Uterus (tissue), 2 donors: ENCODE measurements at regions not wholly inside any gene's neighbourhood (a gene's known extent, or its start where the extent isn't known, plus 50 kb on each side); places are given as distances from the start of the nearest gene placed in this dataset.

Source experiments
- POLR2A ChIP-seq, 2 donors: fragments of 450-650 bp; IDR thresholded peaks; one replicate each; pipeline ENCODE4 v1.6.1; 2016; ENCODE audit warnings: antibody characterized with exemption in 2 of 2, mild to moderate bottlenecking in 1 of 2, moderate library complexity in 1 of 2
- TF ChIP-seq, protein P1 (sequence below), 4 experiments: fragments of 200-600 bp in 2 of 4; fragments of 450-650 bp in 2 of 4; sonication (generic) in 2 of 4; IDR thresholded peaks; one replicate each; pipeline ENCODE4 v1.5.1; 2016 to 2019; ENCODE audit warnings: antibody characterized with exemption in 4 of 4, mild to moderate bottlenecking in 2 of 4, moderate library complexity in 1 of 4

DNA sequence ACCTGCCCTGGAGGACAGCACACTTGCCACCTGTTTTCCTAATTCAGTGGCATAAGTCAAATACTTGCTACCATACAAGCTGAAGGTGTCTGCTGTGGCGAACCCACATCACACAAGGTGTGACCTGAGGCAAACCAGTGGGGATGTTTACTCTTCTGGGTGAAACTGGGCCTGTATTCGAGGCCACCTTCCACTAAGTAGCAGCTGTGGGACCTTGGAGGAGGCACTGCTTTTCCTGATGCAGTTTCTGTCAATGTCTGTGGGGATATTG is 927.4 kb downstream of the BRD1 start:
- TF ChIP-seq, protein P1, sequence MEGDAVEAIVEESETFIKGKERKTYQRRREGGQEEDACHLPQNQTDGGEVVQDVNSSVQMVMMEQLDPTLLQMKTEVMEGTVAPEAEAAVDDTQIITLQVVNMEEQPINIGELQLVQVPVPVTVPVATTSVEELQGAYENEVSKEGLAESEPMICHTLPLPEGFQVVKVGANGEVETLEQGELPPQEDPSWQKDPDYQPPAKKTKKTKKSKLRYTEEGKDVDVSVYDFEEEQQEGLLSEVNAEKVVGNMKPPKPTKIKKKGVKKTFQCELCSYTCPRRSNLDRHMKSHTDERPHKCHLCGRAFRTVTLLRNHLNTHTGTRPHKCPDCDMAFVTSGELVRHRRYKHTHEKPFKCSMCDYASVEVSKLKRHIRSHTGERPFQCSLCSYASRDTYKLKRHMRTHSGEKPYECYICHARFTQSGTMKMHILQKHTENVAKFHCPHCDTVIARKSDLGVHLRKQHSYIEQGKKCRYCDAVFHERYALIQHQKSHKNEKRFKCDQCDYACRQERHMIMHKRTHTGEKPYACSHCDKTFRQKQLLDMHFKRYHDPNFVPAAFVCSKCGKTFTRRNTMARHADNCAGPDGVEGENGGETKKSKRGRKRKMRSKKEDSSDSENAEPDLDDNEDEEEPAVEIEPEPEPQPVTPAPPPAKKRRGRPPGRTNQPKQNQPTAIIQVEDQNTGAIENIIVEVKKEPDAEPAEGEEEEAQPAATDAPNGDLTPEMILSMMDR (IDR thresholded peaks at IDR 0.05), result no peak
- no peak for TF ChIP-seq POLR2A (IDR thresholded peaks at IDR 0.05)
